CD4-positive, alpha-beta T cell treated with Interleukin-1 beta for 1 hour (primary cell): ENCODE measurements at regions not wholly inside any gene's neighbourhood (a gene's known extent, or its start where the extent isn't known, plus 50 kb on each side); places are given as distances from the start of the nearest gene placed in this dataset.

Experiments used
- DNase-seq, 2 donors: peaks; one replicate each; pipeline ENCODE4 v3.0.0-alpha.2; 2020 to 2022

DNA sequence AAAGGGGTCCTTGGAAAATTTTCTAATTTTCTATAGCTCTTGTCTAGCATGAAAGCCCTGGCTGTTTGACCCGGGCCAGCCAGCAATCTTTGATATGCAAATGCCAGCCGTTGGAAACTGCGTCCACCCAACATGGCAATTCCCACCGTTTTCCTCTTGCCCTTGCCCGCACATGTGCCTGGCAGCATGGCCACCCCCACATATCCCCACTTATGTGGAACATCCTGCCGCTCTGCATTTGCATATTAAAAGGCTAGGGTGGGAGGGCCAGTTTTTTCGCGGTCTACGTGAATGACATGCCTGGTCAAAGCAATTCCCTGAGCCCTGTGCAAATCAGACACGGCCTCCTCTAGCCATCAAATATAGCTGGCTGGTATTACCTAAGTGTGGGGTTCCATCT is 110.3 kb upstream of the TDRD3 start:
- no peak for DNase-seq

- no peak for DNase-seq
Observed at GRCh38 chr13:60288569-60288968, 108.5 kb upstream of the TDRD3 start.

DNA sequence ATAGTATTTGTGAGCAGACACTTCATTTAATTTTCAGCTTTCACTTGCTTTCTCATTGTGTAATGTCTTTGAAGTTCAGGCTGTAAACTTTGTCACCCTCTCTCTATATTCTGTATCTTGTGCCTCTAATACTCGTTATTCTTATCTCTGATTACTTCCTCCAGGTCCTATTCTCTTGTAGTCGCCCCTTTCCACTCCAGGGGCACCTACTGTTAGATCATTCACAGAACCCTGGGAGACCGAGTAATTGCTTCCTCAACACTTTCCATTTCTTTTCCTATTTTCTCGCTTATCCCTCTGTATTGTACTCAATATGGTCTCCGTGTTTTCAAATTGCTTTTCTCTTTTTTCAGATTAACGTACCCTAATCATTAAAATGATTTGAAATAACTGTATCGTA is 93.9 kb upstream of the TDRD3 start:
- DNase-seq = no peak

DNA sequence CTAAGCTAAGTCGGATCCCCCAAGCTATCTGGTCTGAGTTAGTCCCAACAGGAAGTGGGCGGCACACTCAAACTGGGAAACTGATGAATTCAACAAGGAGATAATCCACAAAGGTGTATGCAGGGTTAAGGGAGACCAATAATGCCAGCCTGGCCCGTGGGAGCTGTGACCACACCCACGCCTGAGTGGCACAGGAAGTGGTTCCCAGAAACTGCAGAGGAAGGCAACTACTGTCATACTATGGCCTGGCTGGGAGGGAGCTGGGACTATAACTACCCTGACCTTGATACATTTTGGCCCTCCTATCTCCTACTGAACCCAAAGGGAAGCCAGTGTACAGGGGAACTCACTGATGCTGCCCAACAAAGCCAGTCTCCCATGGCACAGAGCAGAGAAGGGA is 85.5 kb upstream of the TDRD3 start:
- DNase-seq = no peak

GRCh38 chr13:60312851-60313505 is 84.0 kb upstream of the TDRD3 start:
- DNase-seq = no peak

DNA sequence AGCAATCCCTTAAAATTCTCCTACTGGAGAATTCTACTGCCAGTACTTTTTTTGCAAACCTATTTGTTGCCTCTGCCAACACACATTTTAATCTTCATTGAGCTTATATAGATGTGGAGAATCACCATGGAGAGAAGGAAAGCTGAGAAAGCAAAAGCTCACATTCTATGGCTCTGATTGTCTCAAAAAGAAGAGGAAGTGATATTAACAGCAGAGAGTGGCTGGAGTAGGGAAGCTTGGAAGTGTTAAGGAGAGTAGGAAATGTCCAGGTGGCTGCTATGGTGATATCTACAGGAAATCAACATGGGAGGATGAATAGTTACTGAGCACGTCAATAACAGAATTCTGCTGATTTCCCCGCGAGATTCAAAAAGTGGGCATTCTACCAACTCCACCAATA is 78.8 kb upstream of the TDRD3 start:
- DNase-seq = no peak

GRCh38 chr13:60324131-60324530 is 72.9 kb upstream of the TDRD3 start:
- no peak for DNase-seq

DNA sequence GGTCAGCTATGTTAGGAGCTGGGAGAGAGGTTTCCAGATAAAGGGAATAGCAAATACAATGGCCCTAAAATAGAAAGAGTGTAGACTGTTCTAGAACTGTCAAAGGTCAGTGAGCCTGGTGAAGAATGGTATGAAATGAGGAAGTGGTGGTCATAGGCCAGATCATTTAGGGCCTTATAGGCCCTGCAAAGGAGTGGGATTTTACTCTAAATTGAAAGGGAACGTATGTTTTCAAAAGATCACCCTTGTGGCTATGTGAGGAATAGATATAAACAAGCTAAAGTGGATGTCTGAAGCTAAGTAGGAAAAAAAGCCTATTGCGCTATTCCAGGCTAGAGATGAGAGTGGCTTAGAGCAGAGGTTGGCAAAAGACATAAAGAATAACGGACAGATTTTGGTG is 70.7 kb upstream of the TDRD3 start:
- no peak for DNase-seq

GRCh38 chr13:60327511-60327910 is 69.5 kb upstream of the TDRD3 start:
- DNase-seq = no peak

DNA sequence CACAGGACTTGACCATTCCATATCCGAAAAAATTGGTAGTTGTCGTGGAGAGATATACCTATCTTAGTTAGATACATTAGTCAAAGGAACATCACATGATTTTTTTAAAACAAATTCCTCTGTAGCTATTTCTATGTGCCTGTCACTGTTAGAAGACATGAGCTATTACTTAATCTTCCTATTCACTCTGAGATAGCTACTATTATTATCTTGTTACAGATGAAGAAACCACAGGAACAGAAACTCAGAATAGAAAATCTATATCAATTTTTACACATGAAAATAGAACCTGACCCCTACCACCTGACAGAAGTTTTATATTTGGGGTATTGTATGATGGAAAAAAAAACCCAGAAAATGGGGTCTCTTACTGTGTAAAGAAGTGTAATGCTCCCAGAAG is 68.9 kb upstream of the TDRD3 start:
- no peak for DNase-seq

DNA sequence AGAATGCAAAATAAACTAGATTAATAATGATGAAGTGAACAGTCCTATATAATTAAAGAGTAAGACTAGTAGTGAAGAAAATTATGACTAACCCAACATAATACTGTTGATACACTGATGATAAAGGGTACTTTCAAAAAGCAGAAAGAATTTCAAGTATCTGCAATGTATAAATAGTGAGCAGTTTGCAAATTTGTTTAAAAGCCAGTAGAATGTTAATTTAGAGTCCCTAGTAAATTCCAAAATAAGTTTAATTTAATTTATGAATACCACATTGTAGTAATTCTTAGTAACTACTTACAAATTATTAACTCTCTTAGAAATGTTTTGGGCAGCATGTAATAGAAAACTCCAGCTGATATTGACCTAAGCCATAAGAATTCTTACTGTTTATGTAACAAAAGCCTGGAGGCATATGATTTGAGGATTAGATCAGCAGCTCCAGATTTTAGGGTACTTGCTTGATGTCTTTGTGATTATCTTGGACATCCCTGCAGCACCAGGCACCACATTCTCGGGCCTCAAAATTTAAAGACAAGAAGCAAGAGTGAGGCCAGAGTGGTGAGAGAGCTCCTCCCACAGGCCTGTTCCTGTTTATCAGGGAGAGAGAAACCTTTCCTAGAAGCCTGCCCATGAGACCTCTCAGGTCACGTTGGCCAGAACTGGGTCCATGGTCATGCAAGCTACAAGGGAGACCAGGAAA is 67.6 kb upstream of the TDRD3 start:
- no peak for DNase-seq

GRCh38 chr13:60331249-60332012 is 65.6 kb upstream of the TDRD3 start:
- no peak for DNase-seq

GRCh38 chr13:60332682-60333081 is 64.3 kb upstream of the TDRD3 start:
- no peak for DNase-seq

DNA sequence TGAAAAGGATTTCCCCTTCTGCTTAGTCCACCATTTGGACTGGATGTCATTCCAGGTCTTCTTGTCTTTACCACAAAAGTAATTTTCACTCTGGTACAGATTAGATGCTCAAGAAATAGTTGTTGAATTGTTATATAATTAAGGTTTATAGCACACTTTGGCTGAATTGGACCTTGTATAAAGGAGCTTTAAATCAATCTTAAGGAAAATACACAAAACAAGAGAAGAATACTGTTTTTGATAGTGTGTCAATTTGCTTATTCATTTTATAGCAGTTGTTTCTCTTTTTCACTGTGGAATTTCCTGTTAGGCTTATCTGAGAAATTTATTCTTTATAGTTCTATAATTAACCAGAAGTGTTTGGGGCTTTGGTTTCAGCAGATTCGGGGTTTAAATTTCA is 62.7 kb upstream of the TDRD3 start:
- DNase-seq = no peak

DNA sequence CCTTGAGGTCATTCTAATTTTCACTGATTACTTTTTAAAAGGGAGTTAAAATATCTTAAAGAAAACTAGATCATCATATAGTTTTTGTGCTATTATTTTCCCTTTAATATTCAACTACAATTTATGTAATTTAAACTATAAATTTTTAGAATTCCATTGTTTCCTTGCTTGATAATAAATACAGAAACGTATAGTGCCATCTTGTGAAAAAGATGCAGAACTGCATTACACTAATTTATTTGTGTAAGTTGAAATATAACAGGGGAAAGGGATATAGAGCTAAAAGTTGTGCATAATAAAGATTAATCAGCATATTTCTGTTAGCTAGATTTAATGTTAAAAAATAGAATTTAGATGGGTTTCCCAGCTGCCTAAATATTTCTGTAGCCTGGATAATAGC is 61.5 kb upstream of the TDRD3 start:
- DNase-seq = no peak

GRCh38 chr13:60338754-60339153 is 58.3 kb upstream of the TDRD3 start:
- no peak for DNase-seq

GRCh38 chr13:60343978-60344377 is 53.0 kb upstream of the TDRD3 start:
- no peak for DNase-seq

- no peak for DNase-seq
Observed at GRCh38 chr13:60347174-60347573, 49.8 kb upstream of the TDRD3 start.
